ENCODE measurements at regions not wholly inside any gene's neighbourhood (a gene's known extent, or its start where the extent isn't known, plus 50 kb on each side); places are given as distances from the start of the nearest gene placed in this dataset.

DNA sequence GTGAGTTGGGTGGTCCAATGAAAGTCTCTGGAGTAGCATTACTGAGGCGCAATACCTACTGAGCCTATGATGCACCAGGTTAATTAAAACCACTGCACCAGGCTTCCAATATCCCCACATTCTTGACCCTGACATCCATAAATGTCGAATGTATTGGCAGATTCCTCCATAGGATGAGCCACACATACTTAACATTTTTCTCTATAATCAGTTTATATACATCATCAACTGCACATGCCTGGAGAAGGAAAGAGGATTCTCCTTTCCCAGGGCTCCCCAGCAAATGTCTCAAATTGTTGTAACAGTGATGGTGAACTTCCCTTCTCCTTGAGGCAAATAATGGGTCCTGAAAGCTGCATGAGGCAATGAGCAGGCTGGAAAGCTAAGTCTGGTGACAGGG, 82.3 kb upstream of the LPP start:
- TF ChIP-seq, protein P1, sequence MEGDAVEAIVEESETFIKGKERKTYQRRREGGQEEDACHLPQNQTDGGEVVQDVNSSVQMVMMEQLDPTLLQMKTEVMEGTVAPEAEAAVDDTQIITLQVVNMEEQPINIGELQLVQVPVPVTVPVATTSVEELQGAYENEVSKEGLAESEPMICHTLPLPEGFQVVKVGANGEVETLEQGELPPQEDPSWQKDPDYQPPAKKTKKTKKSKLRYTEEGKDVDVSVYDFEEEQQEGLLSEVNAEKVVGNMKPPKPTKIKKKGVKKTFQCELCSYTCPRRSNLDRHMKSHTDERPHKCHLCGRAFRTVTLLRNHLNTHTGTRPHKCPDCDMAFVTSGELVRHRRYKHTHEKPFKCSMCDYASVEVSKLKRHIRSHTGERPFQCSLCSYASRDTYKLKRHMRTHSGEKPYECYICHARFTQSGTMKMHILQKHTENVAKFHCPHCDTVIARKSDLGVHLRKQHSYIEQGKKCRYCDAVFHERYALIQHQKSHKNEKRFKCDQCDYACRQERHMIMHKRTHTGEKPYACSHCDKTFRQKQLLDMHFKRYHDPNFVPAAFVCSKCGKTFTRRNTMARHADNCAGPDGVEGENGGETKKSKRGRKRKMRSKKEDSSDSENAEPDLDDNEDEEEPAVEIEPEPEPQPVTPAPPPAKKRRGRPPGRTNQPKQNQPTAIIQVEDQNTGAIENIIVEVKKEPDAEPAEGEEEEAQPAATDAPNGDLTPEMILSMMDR (IDR thresholded peaks at IDR 0.05), result no peak
- TF ChIP-seq POLR2A (IDR thresholded peaks at IDR 0.05), result no peak
